Heart left ventricle (tissue), 16 donors: ENCODE measurements at regions not wholly inside any gene's neighbourhood (a gene's known extent, or its start where the extent isn't known, plus 50 kb on each side); places are given as distances from the start of the nearest gene placed in this dataset.

ENCODE experiments used
- ATAC-seq, 4 donors: fragments of 200-7000 bp; cut with Tn5 transposase; one replicate each; pipeline ENCODE4 v1.9.1; 2020 to 2022; ENCODE audit warnings: moderate library complexity in 4 of 4, mild to moderate bottlenecking in 3 of 4, moderate number of reproducible peaks in 1 of 4
- DNase-seq, 5 donors: peaks; one replicate each; pipeline ENCODE4 v3.0.0-alpha.2; 2020
- H3K27ac ChIP-seq, 12 donors: fragments of 200-600 bp; sonication (generic) in 4 of 12; one replicate each; pipeline versions ENCODE4 v1.5.0 to v1.8.0; 2016 to 2022; ENCODE audit warnings: mild to moderate bottlenecking in 2 of 12
- H3K27me3 ChIP-seq, 9 donors: fragments of 200-600 bp; sonication (generic) in 2 of 9; one replicate each; pipeline versions ENCODE4 v1.5.1 to v1.8.0; 2016 to 2022; ENCODE audit warnings: mild to moderate bottlenecking in 3 of 9
- H3K36me3 ChIP-seq, 9 donors: fragments of 200-600 bp; sonication (generic) in 2 of 9; one replicate each; pipeline versions ENCODE4 v1.5.0 to v1.8.0; 2018 to 2022; ENCODE audit warnings: mild to moderate bottlenecking in 2 of 9
- H3K4me1 ChIP-seq, 12 donors: fragments of 200-600 bp; sonication (generic) in 4 of 12; one replicate each; pipeline versions ENCODE4 v1.5.0 to v1.8.0; 2016 to 2022; ENCODE audit warnings: mild to moderate bottlenecking in 3 of 12
- H3K4me3 ChIP-seq, 12 donors: fragments of 200-600 bp; sonication (generic) in 4 of 12; one replicate each; pipeline versions ENCODE4 v1.5.0 to v1.8.0; 2017 to 2022; ENCODE audit warnings: mild to moderate bottlenecking in 9 of 12, moderate library complexity in 4 of 12
- H3K9me3 ChIP-seq, 12 donors: fragments of 200-600 bp; sonication (generic) in 4 of 12; one replicate each; pipeline versions ENCODE4 v1.5.0 to v1.8.0; 2016 to 2022; ENCODE audit warnings: mild to moderate bottlenecking in 1 of 12
- CTCF ChIP-seq, 12 donors: fragments of 200-600 bp; sonication (generic) in 4 of 12; IDR thresholded peaks; one replicate each; pipeline versions ENCODE4 v1.5.0 to v1.8.0; 2018 to 2022; ENCODE audit warnings: antibody characterized with exemption in 12 of 12, mild to moderate bottlenecking in 5 of 12
- POLR2A ChIP-seq, 2 donors: fragments of 450-650 bp; IDR thresholded peaks; one replicate each; pipeline ENCODE4 v1.6.1; 2017; ENCODE audit warnings: antibody characterized with exemption in 2 of 2, mild to moderate bottlenecking in 2 of 2, moderate library complexity in 2 of 2
- WGBS, 4 donors: extraction: QIAGEN DNeasy Blood & Tissue Kit in 2 of 4; methylation state at CpG; one replicate each; pipeline versions ENCODE4 v1.1.5 to v1.1.7; 2013 to 2018; 5-methylcytosine and 5-hydroxymethylcytosine counted together
- intact Hi-C, 10 donors: fragments of 100-400 bp; cut with DNase I; formaldehyde crosslinking; loops; one replicate each; pipeline versions ENCODE4 v1.11.1 to v1.14.2; 2022
- donor health status: ischemic (EF 13 %, LVEDD 7.1; RV severe dilation, severe dysfunction).
- donor health status: healthy with polysubstance abuse.
- donor health status: DM: no; HTN: yes; CAD: no.
- donor health status: DM: no; HTN: no; CAD: no.
- donor health status: ischemic (EF 25% LVEDD 6.9; RV normal size, moderate dysfunction).
- donor health status: ischemic (EF 25% LVEDD 5.7; RV mildly dilated, moderate dysfunction).
- donor health status: healthy.
- donor health status: DM: yes; HTN: yes; CAD: no.
- donor health status: ischemic (EF 35%, LVEDD 5.7; RV mildly dilated, moderate dysfunction).
- donor health status: nonischemic (EF 11% LVEDD 7.7; RV severe dilation, severe dysfunction).
- donor health status: DM: yes; HTN: yes; CAD: no.
- donor health status: PGD.
- donor health status: ischemic (EF 29% LVEDD 5.4; RV normal size, mild dysfunction).
- donor health status: nonischemic (EF 23%, LVEDD 6.1; RV moderate dilation, normal function).

DNA sequence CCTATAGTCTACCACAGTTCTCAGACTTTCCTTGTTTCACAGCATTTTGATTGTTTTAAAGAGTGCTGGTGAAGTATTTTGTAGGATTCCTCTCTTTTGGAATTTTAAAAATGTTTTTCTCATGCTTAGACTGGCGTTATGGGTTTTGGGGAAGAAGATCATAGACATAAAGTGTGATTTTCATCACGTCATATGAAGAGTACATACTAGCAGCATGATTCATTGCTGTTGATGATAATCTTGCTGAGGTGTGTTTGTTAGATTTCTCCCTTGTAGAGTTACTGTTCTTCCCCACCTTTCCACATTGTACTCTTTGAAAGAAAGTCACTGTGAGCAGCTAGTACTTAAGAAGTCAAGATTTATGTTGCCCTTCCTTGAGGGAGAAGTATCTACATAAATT is 396.1 kb upstream of the GNPDA2 start:
- ATAC-seq, result no peak
- intact Hi-C loops, result loop anchor here in 1 of 10 donors (5.0 to 10.0 kb wide), 3 partner anchors 90 to 358 kb away; no protein-coding TSS in a partner anchor
- Histone ChIP-seq H3K27ac (no peak overlapping the region), H3K9me3 (no peaks in the 10 kb centered on the region), H3K4me3 (no peak overlapping the region), H3K27me3 (no peaks in the 10 kb centered on the region), H3K36me3 (no peaks in the 10 kb centered on the region), H3K4me1 (peaks cover 0 to 3% (median 0%) of the 10 kb centered on the region in 12 donors)
- WGBS, 4 donors, result 55 to 70% (median 57%) methylated on average over 2 of the region's 2 CpGs
- TF ChIP-seq POLR2A (IDR thresholded peaks at IDR 0.05), result no peak
- TF ChIP-seq CTCF (IDR thresholded peaks at IDR 0.05), result no peak
- DNase-seq, result no peak

GRCh38 chr4:45121426-45121975 is 395.1 kb upstream of the GNPDA2 start:
- intact Hi-C loops, result loop anchor here in 1 of 10 donors (5.0 to 10.0 kb wide), 3 partner anchors 89 to 357 kb away; no protein-coding TSS in a partner anchor

GRCh38 chr4:45120163-45120562 is 393.8 kb upstream of the GNPDA2 start:
- DNase-seq (peak in 2 of 5 donors; percentile 21 to 31), ATAC-seq (peak; percentile 96 to 98 (median 96))
- Histone ChIP-seq H3K4me1 (peaks cover 0 to 3% (median 0%) of the 10 kb centered on the region in 12 donors), H3K27ac (peak overlapping the region in 9 of 12 donors; percentile 24 to 71 (median 43)), H3K4me3 (no peak overlapping the region), H3K9me3 (no peaks in the 10 kb centered on the region), H3K27me3 (no peaks in the 10 kb centered on the region), H3K36me3 (no peaks in the 10 kb centered on the region)
- intact Hi-C loops, result loop anchor here in 1 of 10 donors (5.0 to 10.0 kb wide), 3 partner anchors 88 to 355 kb away; no protein-coding TSS in a partner anchor
- TF ChIP-seq POLR2A (IDR thresholded peaks at IDR 0.05) (peak in 1 of 2 donors; percentile 35), CTCF (IDR thresholded peaks at IDR 0.05) (no peak)
- WGBS, 4 donors, result 43 to 53% (median 45%) methylated on average over 3 of the region's 3 CpGs

More at GRCh38 chr4:45121426-45121975, 395.1 kb upstream of the GNPDA2 start:
- WGBS, 4 donors, result 55 to 72% (median 64%) methylated on average over 2 of the region's 2 CpGs
- H3K4me3 ChIP-seq, result no peak overlapping the region
- no peak for TF ChIP-seq CTCF (IDR thresholded peaks at IDR 0.05)
- no peak for TF ChIP-seq POLR2A (IDR thresholded peaks at IDR 0.05)
- no peaks in the 10 kb centered on the region for H3K36me3 ChIP-seq
- no peaks in the 10 kb centered on the region for H3K9me3 ChIP-seq
- peaks cover 0 to 3% (median 0%) of the 10 kb centered on the region in 12 donors for H3K4me1 ChIP-seq
- peak overlapping the region in 2 of 12 donors; percentile 43 to 71 for H3K27ac ChIP-seq
- H3K27me3 ChIP-seq, result no peaks in the 10 kb centered on the region
- no peak for DNase-seq
- no peak for ATAC-seq

GRCh38 chr4:45119376-45119775 is 393.0 kb upstream of the GNPDA2 start:
- DNase-seq (no peak), ATAC-seq (peak in 1 of 4 donors; percentile 51)
- intact Hi-C loops, result no loop called here
- no peaks in the 10 kb centered on the region for H3K36me3 ChIP-seq
- peaks cover 0 to 3% (median 0%) of the 10 kb centered on the region in 12 donors for H3K4me1 ChIP-seq
- no peaks in the 10 kb centered on the region for H3K27me3 ChIP-seq
- no peaks in the 10 kb centered on the region for H3K9me3 ChIP-seq
- WGBS, 4 donors, result 68 to 71% (median 69%) methylated on average over 1 of the region's 1 CpG
- TF ChIP-seq CTCF (IDR thresholded peaks at IDR 0.05) (no peak), POLR2A (IDR thresholded peaks at IDR 0.05) (no peak)
- peak overlapping the region in 4 of 12 donors; percentile 25 to 71 (median 42) for H3K27ac ChIP-seq
- H3K4me3 ChIP-seq, result no peak overlapping the region
